Fibroblast of peridontal ligament (primary cell): ENCODE measurements at regions not wholly inside any gene's neighbourhood (a gene's known extent, or its start where the extent isn't known, plus 50 kb on each side); places are given as distances from the start of the nearest gene placed in this dataset.

Experiments
- DNase-seq: peaks from one replicate; pipeline ENCODE4 v3.0.0-alpha.2; 2010; ENCODE audit errors: extremely low read depth

GRCh38 chr18:76546088-76546435 is 51.0 kb upstream of the ZNF516 start:
- peak; percentile 46 for DNase-seq

GRCh38 chr18:76545433-76546087 is 50.5 kb upstream of the ZNF516 start:
- DNase-seq: no peak

DNA sequence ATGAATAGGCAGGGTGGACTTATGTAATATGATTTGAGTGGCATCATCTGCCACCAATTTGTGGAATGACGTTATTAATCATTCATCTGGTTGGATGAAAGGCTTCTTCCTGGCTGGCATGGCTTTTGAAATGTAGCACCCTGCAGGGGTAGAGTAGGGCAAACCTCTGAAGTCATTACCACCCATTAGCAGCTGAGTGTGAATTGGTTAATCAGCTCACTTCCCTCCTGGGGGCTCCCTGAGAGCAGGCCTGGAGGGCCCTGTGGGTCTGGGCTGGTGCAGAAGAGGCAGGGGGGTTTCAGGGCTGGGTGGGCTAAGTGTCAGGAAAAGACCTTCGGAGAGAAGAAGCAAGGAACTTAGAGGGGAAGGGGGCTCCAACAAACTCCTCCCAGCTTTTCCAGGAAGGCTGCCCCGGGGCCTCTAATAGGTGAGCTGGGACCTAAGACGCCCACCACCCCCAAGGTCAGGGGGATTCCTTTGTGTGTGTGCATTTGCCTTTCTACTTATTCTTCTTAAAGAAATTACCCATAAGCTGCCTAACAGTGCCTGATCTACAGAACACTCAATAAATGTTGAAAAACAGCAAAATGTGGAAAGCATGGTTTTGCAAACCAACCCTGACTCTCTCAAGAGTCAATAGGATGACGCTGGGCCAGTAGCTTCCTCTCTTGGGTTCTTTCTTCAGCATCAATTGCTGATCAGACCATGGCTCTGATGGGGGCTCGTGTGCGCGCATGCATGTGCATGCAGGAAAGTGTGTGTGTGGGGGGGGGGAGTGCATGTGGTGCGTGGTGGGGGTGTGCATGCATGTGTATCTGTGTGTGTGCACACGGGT is 49.7 kb upstream of the ZNF516 start:
- DNase-seq: no peak
